Mucosa of gallbladder (tissue), 1 donor: ENCODE measurements at regions not wholly inside any gene's neighbourhood (a gene's known extent, or its start where the extent isn't known, plus 50 kb on each side); places are given as distances from the start of the nearest gene placed in this dataset.

Experiments used
- DNase-seq: peaks from one replicate; pipeline ENCODE4 v3.0.0-alpha.2; 2020; ENCODE audit warnings: low spot score
- donor health status: DM: no; HTN: no; CAD: no.

- peak; percentile 75 for DNase-seq
Measured at GRCh38 chr16:11401161-11402050, 56.1 kb downstream of the RMI2 start.

GRCh38 chr16:11402051-11402744 is 56.9 kb downstream of the RMI2 start:
- DNase-seq: no peak

GRCh38 chr16:11402745-11403533 is 57.7 kb downstream of the RMI2 start:
- DNase-seq: no peak

- DNase-seq: no peak
Measured at GRCh38 chr16:11403534-11403795, 58.2 kb downstream of the RMI2 start.

- DNase-seq: no peak
Measured at GRCh38 chr16:11403920-11404319, 58.7 kb downstream of the RMI2 start.

- no peak for DNase-seq
Measured at GRCh38 chr16:11404603-11405002, 59.3 kb downstream of the RMI2 start.

- no peak for DNase-seq
Measured at GRCh38 chr16:11405331-11406176, 60.3 kb downstream of the RMI2 start.

GRCh38 chr16:11406177-11406560 is 60.9 kb downstream of the RMI2 start:
- DNase-seq: no peak

GRCh38 chr16:11407047-11407982 is 62.1 kb downstream of the RMI2 start:
- peak; percentile 78 for DNase-seq

- DNase-seq: no peak
Measured at GRCh38 chr16:11408216-11408615, 63.0 kb downstream of the RMI2 start.

- no peak for DNase-seq
Measured at GRCh38 chr16:11409398-11409797, 64.1 kb downstream of the RMI2 start.

- no peak for DNase-seq
Measured at GRCh38 chr16:11410376-11411058, 65.3 kb downstream of the RMI2 start.

GRCh38 chr16:11411059-11411550 is 65.8 kb downstream of the RMI2 start:
- DNase-seq: no peak

GRCh38 chr16:11412175-11412904 is 67.1 kb downstream of the RMI2 start:
- DNase-seq: no peak

- DNase-seq: no peak
Measured at GRCh38 chr16:11412965-11413887, 68.0 kb downstream of the RMI2 start.

GRCh38 chr16:11413907-11414595 is 68.8 kb downstream of the RMI2 start:
- no peak for DNase-seq
